K562 (cell line): ENCODE measurements at regions not wholly inside any gene's neighbourhood (a gene's known extent, or its start where the extent isn't known, plus 50 kb on each side); places are given as distances from the start of the nearest gene placed in this dataset.

Experiments
- ARID4B ChIP-seq: sonication (generic); formaldehyde crosslinking; IDR thresholded peaks from 2 replicates; pipeline ENCODE4 v1.8.0; 2022; ENCODE audit warnings: mild to moderate bottlenecking, missing genetic modification reagents
- CREB5 ChIP-seq: fragments of 250-450 bp; sonication (Bioruptor Pico); IDR thresholded peaks from 2 replicates; pipeline ENCODE4 v1.5.0; 2020; ENCODE audit warnings: mild to moderate bottlenecking
- CXXC5 ChIP-seq: fragments of 250-450 bp; sonication (Bioruptor Pico); IDR thresholded peaks from 2 replicates; pipeline ENCODE4 v1.8.0; 2022; ENCODE audit warnings: inconsistent platforms, mild to moderate bottlenecking, moderate library complexity
- E2F5 ChIP-seq: sonication (generic); formaldehyde crosslinking; IDR thresholded peaks from 2 replicates; pipeline ENCODE4 v1.8.0; 2022; ENCODE audit warnings: mild to moderate bottlenecking, missing genetic modification reagents
- FOXM1 ChIP-seq, 2 experiments: fragments of 450-650 bp in 1 of 2; sonication (generic) in 1 of 2; formaldehyde crosslinking in 1 of 2; IDR thresholded peaks; 2 replicates each; pipeline versions ENCODE4 v1.6.1 to v1.9.0; 2017 to 2022; ENCODE audit warnings: low read depth in 2 of 2, mild to moderate bottlenecking in 2 of 2, missing genetic modification reagents in 1 of 2, moderate library complexity in 1 of 2
- IRF2 ChIP-seq: sonication (generic); formaldehyde crosslinking; IDR thresholded peaks from 2 replicates; pipeline ENCODE4 v1.8.1; 2022; ENCODE audit warnings: mild to moderate bottlenecking, missing genetic modification reagents
- MAFK ChIP-seq: IDR thresholded peaks from 2 replicates; pipeline ENCODE4 v1.6.1; 2011; ENCODE audit warnings: low read length, improper control_type of control experiment
- MEF2A ChIP-seq: IDR thresholded peaks from 2 replicates; pipeline ENCODE4 v1.6.1; 2011; ENCODE audit warnings: low read depth, mild to moderate bottlenecking, low read length, moderate library complexity; ENCODE audit not compliant: control insufficient read depth
- NONO ChIP-seq, 2 experiments: fragments of 200-400 bp in 1 of 2; fragments of 450-650 bp in 1 of 2; formaldehyde crosslinking in 1 of 2; IDR thresholded peaks; 2 replicates each; pipeline ENCODE4 v1.6.1; 2017; ENCODE audit warnings: low read depth in 2 of 2, mild to moderate bottlenecking in 2 of 2, moderate library complexity in 2 of 2, low read length in 1 of 2
- NR0B1 ChIP-seq: fragments of 450-650 bp; IDR thresholded peaks from one replicate; pipeline ENCODE4 v1.6.1; 2018; ENCODE audit warnings: mild to moderate bottlenecking, moderate library complexity; ENCODE audit not compliant: partially characterized antibody
- RERE ChIP-seq: sonication (generic); formaldehyde crosslinking; IDR thresholded peaks from 2 replicates; pipeline ENCODE4 v1.8.0; 2023; ENCODE audit warnings: missing genetic modification reagents, mild to moderate bottlenecking, borderline replicate concordance
- THRAP3 ChIP-seq: fragments of 450-650 bp; IDR thresholded peaks from 2 replicates; pipeline ENCODE4 v1.6.1; 2016; ENCODE audit warnings: mild to moderate bottlenecking, inconsistent platforms, borderline replicate concordance
- ZNF175 ChIP-seq: fragments of 200-800 bp; sonication (Bioruptor generic); IDR thresholded peaks from 2 replicates; pipeline ENCODE4 v1.6.1; 2016; ENCODE audit warnings: low read depth, mild to moderate bottlenecking, missing genetic modification characterization, missing compliant biosample characterization
- ZNF766 ChIP-seq: fragments of 200-800 bp; sonication (Bioruptor generic); conservative IDR thresholded peaks from 2 replicates; pipeline ENCODE4 v1.6.1; 2016; ENCODE audit warnings: missing genetic modification characterization, missing compliant biosample characterization

GRCh38 chr2:191557841-191558240 lies 120.1 kb upstream of the NABP1 start (continued):
- TF ChIP-seq ZNF766 (CRISPR knock-in tag), result no peak
- no peak for TF ChIP-seq RERE (CRISPR knock-in tag)
- peak; percentile 24; the same call in 1 of the 2 replicates for TF ChIP-seq FOXM1 (IDR thresholded peaks at IDR 0.05; ENCODE audit: low read depth)
- TF ChIP-seq FOXM1 (CRISPR knock-in tag; IDR thresholded peaks at IDR 0.05; ENCODE audit: low read depth), result no peak
- TF ChIP-seq CREB5 (CRISPR knock-in tag), result no peak
- TF ChIP-seq MEF2A, result no peak
- TF ChIP-seq ZNF175 (CRISPR knock-in tag), result no peak
- no peak for TF ChIP-seq ARID4B
- no peak for TF ChIP-seq MAFK
- no peak for TF ChIP-seq CXXC5 (CRISPR knock-in tag)
- no peak for TF ChIP-seq E2F5 (CRISPR knock-in tag)
- TF ChIP-seq NR0B1, result no peak
- TF ChIP-seq THRAP3, result no peak
- TF ChIP-seq IRF2 (CRISPR knock-in tag), result no peak
- no peak for TF ChIP-seq NONO (IDR thresholded peaks at IDR 0.05; ENCODE audit: low read depth in 2 of 2, low read length in 1 of 2)
